Neural cell (in vitro differentiated cells): ENCODE measurements at regions not wholly inside any gene's neighbourhood (a gene's known extent, or its start where the extent isn't known, plus 50 kb on each side); places are given as distances from the start of the nearest gene placed in this dataset.
"Not testable (repeated sequence)": the region's sequence is repeated elsewhere in the genome, so short reads cannot be mapped to it uniquely, and the experiment has no call there.

Experiments
- H2AFZ ChIP-seq: fragments of 200-600, 300-800 bp; sonication (generic), shearing (Covaris generic); 2 replicates; pipeline ENCODE4 v1.6.0; 2014; ENCODE audit warnings: low read depth, mild to moderate bottlenecking, antibody characterized with exemption, low read length, moderate library complexity
- H3F3A ChIP-seq: fragments of 200-600 bp; shearing (Covaris generic); 2 replicates; pipeline ENCODE4 v1.6.1; 2016; ENCODE audit warnings: mild to moderate bottlenecking, moderate library complexity, mixed read lengths, antibody characterized with exemption, low read length; ENCODE audit not compliant: insufficient read depth, poor library complexity, severe bottlenecking
- H3K27ac ChIP-seq: fragments of 200-600, 300-800 bp; sonication (generic), shearing (Covaris generic); 2 replicates; pipeline ENCODE4 v1.5.1; 2014; ENCODE audit warnings: mild to moderate bottlenecking, low read length, moderate library complexity
- H3K27me3 ChIP-seq: fragments of 300-800, 200-600 bp; sonication (generic), shearing (Covaris generic); 2 replicates; pipeline ENCODE4 v1.6.0; 2014; ENCODE audit warnings: mild to moderate bottlenecking, low read depth, low read length, moderate library complexity; ENCODE audit not compliant: insufficient read depth
- H3K36me3 ChIP-seq: fragments of 300-800, 200-600 bp; sonication (generic), shearing (Covaris generic); 2 replicates; pipeline ENCODE4 v1.5.1; 2014; ENCODE audit warnings: mild to moderate bottlenecking, antibody characterized with exemption, low read length, moderate library complexity; ENCODE audit not compliant: insufficient read depth
- H3K4me2 ChIP-seq: fragments of 300-800, 200-600 bp; sonication (generic), shearing (Covaris generic); 2 replicates; pipeline ENCODE4 v1.6.0; 2014; ENCODE audit warnings: mild to moderate bottlenecking, low read length
- H3K4me3 ChIP-seq: fragments of 300-800, 200-600 bp; sonication (generic), shearing (Covaris generic); 2 replicates; pipeline ENCODE4 v1.5.1; 2014; ENCODE audit warnings: mild to moderate bottlenecking, low read length, moderate library complexity
- H3K79me2 ChIP-seq: fragments of 200-600 bp; shearing (Covaris generic); replicated peaks from 2 replicates; pipeline ENCODE4 v1.6.0; 2014; ENCODE audit warnings: mild to moderate bottlenecking, low read length, moderate library complexity; ENCODE audit not compliant: insufficient read depth
- H3K9ac ChIP-seq: fragments of 300-800, 200-600 bp; sonication (generic), shearing (Covaris generic); 2 replicates; pipeline ENCODE4 v1.6.1; 2016; ENCODE audit warnings: mild to moderate bottlenecking, low read length, mixed read lengths
- H3K9me2 ChIP-seq: fragments of 200-600 bp; shearing (Covaris generic); 2 replicates; pipeline ENCODE4 v1.6.1; 2016; ENCODE audit warnings: mild to moderate bottlenecking, low read length, mixed read lengths; ENCODE audit not compliant: insufficient read depth
- H3K9me3 ChIP-seq: fragments of 200-600, 300-800 bp; sonication (generic), shearing (Covaris generic); 2 replicates; pipeline ENCODE4 v1.6.1; 2016; ENCODE audit warnings: mild to moderate bottlenecking, mixed run types, low read length, moderate library complexity, mixed read lengths
- H4K20me1 ChIP-seq: fragments of 200-600 bp; shearing (Covaris generic); 2 replicates; pipeline ENCODE4 v1.6.1; 2016; ENCODE audit warnings: mild to moderate bottlenecking, mixed run types; ENCODE audit not compliant: insufficient read depth
- EP300 ChIP-seq: fragments of 450-650 bp; conservative IDR thresholded peaks from 2 replicates; pipeline ENCODE4 v1.6.1; 2014; ENCODE audit warnings: antibody characterized with exemption, mild to moderate bottlenecking, moderate library complexity; ENCODE audit not compliant: poor library complexity, severe bottlenecking
- EZH2 ChIP-seq: fragments of 200-600, 300-800 bp; shearing (Covaris generic), sonication (generic); IDR thresholded peaks from 2 replicates; pipeline ENCODE4 v1.6.1; 2014; ENCODE audit warnings: antibody characterized with exemption, low read length, borderline replicate concordance, mild to moderate bottlenecking; ENCODE audit not compliant: insufficient read depth, poor library complexity, severe bottlenecking
- MXI1 ChIP-seq: fragments of 450-650 bp; conservative IDR thresholded peaks from 2 replicates; pipeline ENCODE4 v1.6.1; 2014; ENCODE audit warnings: antibody characterized with exemption, mild to moderate bottlenecking; ENCODE audit not compliant: poor library complexity, severe bottlenecking
- POLR2AphosphoS5 ChIP-seq: IDR thresholded peaks from 2 replicates; pipeline ENCODE4 v1.6.1; 2012
- RAD21 ChIP-seq: fragments of 450-650 bp; conservative IDR thresholded peaks from 2 replicates; pipeline ENCODE4 v1.6.1; 2014; ENCODE audit warnings: antibody characterized with exemption, mild to moderate bottlenecking, moderate library complexity
- SMC3 ChIP-seq: fragments of 450-650 bp; conservative IDR thresholded peaks from 2 replicates; pipeline ENCODE4 v1.6.1; 2014; ENCODE audit warnings: antibody characterized with exemption, mild to moderate bottlenecking, moderate library complexity; ENCODE audit not compliant: poor library complexity
- TAF1 ChIP-seq: IDR thresholded peaks from 2 replicates; pipeline ENCODE4 v1.6.1; 2012; ENCODE audit warnings: low read depth
- TF ChIP-seq, protein P1 (sequence below): fragments of 450-650 bp; IDR thresholded peaks from 2 replicates; pipeline ENCODE4 v1.5.1; 2014; ENCODE audit warnings: antibody characterized with exemption, mild to moderate bottlenecking, moderate library complexity; ENCODE audit not compliant: poor library complexity, severe bottlenecking
- TF ChIP-seq, protein P2 (sequence below): IDR thresholded peaks from 2 replicates; pipeline ENCODE4 v1.6.1; 2012; ENCODE audit warnings: borderline replicate concordance

DNA sequence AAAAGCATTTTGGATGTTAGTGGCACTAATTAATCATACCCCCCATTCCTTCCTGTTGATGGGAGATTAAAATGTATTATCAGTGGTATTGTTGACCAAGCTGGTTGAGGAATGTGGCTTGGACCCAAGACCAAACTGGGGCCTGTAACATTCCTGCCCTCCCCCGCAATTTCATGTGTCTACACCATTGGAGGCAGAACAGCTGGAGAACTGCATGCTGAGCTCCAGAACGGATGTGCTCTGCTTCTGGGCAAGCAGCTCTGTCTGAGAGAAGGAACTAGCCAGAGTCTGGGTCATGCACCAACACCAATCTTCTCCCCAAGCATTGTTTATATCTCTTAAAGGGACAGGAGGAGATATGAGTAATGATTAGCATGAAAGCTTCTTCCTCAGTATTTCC, 185.5 kb downstream of the CEP135 start:
- Histone ChIP-seq H4K20me1 (no peaks in the 10 kb centered on the region), H3K79me2 (peaks cover 24% of the 10 kb centered on the region), H3K4me3 (no peak overlapping the region), H2AFZ (no peak overlapping the region), H3K9me2 (no peaks in the 10 kb centered on the region), H3K27ac (no peak overlapping the region), H3K9me3 (no peaks in the 10 kb centered on the region), H3F3A (no peaks in the 10 kb centered on the region), H3K9ac (no peak overlapping the region), H3K36me3 (no peaks in the 10 kb centered on the region), H3K27me3 (no peaks in the 10 kb centered on the region), H3K4me2 (no peak overlapping the region)
- TF ChIP-seq, protein P1, sequence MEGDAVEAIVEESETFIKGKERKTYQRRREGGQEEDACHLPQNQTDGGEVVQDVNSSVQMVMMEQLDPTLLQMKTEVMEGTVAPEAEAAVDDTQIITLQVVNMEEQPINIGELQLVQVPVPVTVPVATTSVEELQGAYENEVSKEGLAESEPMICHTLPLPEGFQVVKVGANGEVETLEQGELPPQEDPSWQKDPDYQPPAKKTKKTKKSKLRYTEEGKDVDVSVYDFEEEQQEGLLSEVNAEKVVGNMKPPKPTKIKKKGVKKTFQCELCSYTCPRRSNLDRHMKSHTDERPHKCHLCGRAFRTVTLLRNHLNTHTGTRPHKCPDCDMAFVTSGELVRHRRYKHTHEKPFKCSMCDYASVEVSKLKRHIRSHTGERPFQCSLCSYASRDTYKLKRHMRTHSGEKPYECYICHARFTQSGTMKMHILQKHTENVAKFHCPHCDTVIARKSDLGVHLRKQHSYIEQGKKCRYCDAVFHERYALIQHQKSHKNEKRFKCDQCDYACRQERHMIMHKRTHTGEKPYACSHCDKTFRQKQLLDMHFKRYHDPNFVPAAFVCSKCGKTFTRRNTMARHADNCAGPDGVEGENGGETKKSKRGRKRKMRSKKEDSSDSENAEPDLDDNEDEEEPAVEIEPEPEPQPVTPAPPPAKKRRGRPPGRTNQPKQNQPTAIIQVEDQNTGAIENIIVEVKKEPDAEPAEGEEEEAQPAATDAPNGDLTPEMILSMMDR = no peak
- TF ChIP-seq TAF1 = no peak
- no peak for TF ChIP-seq EP300
- no peak for TF ChIP-seq POLR2AphosphoS5
- TF ChIP-seq, protein P2, sequence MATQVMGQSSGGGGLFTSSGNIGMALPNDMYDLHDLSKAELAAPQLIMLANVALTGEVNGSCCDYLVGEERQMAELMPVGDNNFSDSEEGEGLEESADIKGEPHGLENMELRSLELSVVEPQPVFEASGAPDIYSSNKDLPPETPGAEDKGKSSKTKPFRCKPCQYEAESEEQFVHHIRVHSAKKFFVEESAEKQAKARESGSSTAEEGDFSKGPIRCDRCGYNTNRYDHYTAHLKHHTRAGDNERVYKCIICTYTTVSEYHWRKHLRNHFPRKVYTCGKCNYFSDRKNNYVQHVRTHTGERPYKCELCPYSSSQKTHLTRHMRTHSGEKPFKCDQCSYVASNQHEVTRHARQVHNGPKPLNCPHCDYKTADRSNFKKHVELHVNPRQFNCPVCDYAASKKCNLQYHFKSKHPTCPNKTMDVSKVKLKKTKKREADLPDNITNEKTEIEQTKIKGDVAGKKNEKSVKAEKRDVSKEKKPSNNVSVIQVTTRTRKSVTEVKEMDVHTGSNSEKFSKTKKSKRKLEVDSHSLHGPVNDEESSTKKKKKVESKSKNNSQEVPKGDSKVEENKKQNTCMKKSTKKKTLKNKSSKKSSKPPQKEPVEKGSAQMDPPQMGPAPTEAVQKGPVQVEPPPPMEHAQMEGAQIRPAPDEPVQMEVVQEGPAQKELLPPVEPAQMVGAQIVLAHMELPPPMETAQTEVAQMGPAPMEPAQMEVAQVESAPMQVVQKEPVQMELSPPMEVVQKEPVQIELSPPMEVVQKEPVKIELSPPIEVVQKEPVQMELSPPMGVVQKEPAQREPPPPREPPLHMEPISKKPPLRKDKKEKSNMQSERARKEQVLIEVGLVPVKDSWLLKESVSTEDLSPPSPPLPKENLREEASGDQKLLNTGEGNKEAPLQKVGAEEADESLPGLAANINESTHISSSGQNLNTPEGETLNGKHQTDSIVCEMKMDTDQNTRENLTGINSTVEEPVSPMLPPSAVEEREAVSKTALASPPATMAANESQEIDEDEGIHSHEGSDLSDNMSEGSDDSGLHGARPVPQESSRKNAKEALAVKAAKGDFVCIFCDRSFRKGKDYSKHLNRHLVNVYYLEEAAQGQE = no peak
- TF ChIP-seq SMC3 = no peak
- no peak for TF ChIP-seq RAD21
- TF ChIP-seq MXI1 = no peak

DNA sequence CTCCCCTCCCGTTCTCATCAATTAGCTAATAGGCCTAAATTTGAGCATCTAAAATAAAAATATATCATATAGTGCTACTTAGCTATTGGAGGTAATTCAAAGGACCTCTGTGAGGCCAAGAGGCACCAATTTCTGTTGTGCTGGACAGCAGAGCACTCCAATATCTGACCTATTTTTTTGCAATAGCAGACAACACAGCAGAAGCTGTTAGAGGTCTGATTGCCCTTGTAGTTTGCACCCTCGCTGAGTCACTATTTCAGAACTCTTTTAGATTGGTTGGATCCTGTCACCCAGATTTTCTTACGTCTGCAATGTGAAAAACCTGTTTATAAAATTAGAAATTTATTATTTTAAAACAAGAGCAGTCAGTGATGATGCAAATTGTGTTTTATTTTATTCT, 184.1 kb downstream of the CEP135 start:
- no peaks in the 10 kb centered on the region for H3K36me3 ChIP-seq
- H3K9me3 ChIP-seq = no peaks in the 10 kb centered on the region
- H3K4me3 ChIP-seq = no peak overlapping the region
- H3K9ac ChIP-seq = no peak overlapping the region
- no peaks in the 10 kb centered on the region for H3K9me2 ChIP-seq
- H3K4me2 ChIP-seq = no peak overlapping the region
- H3F3A ChIP-seq = no peaks in the 10 kb centered on the region
- H4K20me1 ChIP-seq = no peaks in the 10 kb centered on the region
- H3K27me3 ChIP-seq = no peaks in the 10 kb centered on the region
- TF ChIP-seq, protein P2 = no peak
- no peak for TF ChIP-seq SMC3
- TF ChIP-seq EZH2 = no peak
- no peak for TF ChIP-seq POLR2AphosphoS5
- no peak for TF ChIP-seq TAF1
- TF ChIP-seq EP300 = no peak
- TF ChIP-seq MXI1 = no peak
- TF ChIP-seq, protein P1 = no peak
- TF ChIP-seq RAD21 = no peak
- H2AFZ ChIP-seq = no peak overlapping the region
- peaks cover 24% of the 10 kb centered on the region for H3K79me2 ChIP-seq
- H3K27ac ChIP-seq = no peak overlapping the region

DNA sequence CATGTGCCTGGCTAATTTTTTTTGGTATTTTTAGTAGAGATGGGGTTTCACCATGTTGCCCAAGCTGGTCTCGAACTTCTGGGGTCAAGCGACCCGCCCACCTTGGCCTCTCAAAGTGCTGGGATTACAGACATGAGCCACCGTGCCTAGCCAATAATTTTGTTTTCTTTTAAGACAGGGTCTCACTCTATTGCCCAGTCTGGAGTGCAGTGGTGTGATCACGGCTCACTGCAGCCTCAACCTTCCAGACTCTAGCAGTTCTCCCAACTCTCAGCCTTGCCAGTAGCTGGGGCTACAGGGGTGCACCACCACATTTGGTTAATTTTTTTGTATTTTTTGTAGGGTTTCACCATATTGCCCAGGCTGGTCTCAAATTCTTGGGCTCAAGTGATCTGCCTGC, 183.4 kb downstream of the CEP135 start:
- H3K9ac ChIP-seq, H3K27me3 ChIP-seq, H3K9me3 ChIP-seq, H3K27ac ChIP-seq, H2AFZ ChIP-seq, H4K20me1 ChIP-seq, H3K4me2 ChIP-seq, H3K36me3 ChIP-seq, H3K9me2 ChIP-seq, H3F3A ChIP-seq, H3K4me3 ChIP-seq: not testable (repeated sequence)
- H3K79me2 ChIP-seq = peaks cover 24% of the 10 kb centered on the region
